NCI-H524 (cell line): ENCODE measurements at regions not wholly inside any gene's neighbourhood (a gene's known extent, or its start where the extent isn't known, plus 50 kb on each side); places are given as distances from the start of the nearest gene placed in this dataset.
"Not testable (repeated sequence)": the region's sequence is repeated elsewhere in the genome, so short reads cannot be mapped to it uniquely, and the experiment has no call there.

Source experiments
- DNase-seq, 2 experiments: peaks; one replicate each; lab custom pipeline; 2025; lab: John Stamatoyannopoulos, UW

DNA sequence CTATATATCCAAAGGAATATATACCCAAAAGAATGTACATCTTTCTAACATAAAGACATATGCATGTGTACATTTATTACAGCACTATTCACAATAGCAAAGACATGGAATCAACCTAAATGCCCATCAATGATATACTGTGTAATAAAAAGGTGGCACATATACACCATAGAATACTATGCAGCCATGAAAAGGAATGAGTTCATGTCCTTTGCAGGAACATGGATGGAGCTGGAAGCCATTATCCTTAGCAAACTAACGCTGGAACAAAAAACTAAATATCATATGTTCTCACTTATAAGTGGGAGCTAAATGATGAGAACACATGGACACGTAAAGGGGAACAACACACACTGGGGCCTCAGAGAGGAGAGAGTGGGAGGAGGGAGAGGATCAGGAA is 365.7 kb upstream of the FTMT start:
- not testable (repeated sequence) for DNase-seq

DNA sequence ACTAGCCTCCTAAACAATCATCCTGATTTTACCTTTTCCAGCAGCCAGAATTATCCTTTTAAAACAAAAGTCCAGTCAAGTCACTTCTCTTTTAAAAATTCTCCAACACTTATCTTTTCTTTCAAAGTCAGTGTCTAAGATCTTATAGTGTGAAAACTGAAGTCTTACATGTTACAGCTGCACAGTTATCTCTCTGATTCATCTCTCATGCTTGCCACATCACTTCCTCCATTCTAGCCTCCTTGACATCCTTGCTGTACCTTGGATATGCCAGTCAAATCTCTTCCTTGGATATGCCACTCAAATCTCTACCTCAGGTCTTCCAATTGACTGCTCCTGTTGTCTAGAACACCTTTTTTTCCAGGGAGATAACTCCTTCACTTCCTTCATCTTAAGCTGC is 361.7 kb upstream of the FTMT start:
- no peak for DNase-seq

DNA sequence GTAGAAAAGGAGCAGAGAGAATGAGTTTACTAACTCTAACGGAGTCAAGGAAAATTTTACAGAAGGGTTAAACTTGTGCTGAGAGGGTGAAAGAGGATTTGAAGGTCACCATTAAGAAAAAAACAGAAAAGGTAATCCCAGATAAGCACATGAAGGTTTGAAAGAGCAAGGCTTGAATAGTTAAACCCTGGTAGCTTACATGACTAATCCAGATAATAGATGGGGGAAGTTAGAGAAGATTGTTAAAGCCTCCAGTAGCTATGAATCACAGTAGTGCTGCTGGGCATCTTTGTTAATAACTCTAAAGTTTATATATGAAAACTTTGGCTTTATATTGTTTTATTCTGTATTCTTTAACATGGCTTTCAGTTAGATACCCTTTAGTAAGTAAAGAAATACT is 354.5 kb upstream of the FTMT start:
- DNase-seq, result peak in 1 of 2 experiments; percentile 17

DNA sequence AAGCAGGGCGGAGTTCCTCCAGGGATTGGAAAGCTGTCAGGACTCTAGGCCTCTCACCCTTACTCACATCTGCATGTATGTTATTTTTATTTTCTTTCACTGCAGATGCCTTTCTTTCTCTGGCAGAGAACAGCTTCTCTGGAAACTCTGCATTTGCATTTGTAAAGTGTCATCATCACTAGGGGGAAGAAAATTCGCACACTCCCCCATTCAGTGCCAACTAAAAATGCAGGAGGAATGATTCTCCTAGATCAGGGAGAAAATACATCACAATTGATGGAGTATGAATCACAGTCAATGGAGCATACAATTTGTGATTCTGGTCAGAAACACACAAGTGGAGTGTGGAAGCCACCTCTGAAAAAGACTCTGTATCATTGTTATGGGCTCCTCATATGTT is 351.4 kb upstream of the FTMT start:
- no peak for DNase-seq

DNA sequence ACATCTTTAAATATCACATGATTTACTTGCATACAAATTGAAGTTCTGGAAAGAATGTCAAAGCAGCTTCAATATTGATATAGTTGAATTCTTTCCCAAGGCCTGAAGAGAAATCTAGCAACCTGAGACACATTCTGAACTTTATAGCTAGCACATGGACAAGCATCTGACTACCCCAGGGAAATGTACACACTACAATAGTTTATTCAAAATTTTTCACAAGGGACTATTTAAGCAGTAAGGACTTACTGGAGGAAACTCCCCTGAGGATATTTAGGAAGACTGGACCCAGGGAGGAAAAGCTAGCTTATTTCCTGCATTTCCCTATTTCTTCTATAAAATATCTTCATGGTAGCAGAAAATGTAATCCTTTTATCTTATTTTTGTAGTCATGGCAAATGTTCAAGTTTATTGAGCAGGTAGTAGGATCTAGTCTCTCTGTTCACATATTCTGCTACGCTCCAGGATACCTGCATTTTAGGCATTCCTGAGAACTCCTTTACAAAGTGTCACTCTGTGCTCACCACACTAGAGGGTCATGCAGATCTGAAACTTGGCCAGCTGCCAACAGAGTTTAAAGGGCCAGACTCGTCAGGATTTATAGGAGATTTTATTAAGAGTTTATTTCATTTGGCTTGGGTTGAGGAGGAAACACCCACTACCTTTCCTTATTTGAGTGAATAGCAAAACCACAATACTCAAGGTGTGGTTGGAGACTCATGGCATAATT is 348.4 kb upstream of the FTMT start:
- peak; percentile 32 to 63 for DNase-seq

DNA sequence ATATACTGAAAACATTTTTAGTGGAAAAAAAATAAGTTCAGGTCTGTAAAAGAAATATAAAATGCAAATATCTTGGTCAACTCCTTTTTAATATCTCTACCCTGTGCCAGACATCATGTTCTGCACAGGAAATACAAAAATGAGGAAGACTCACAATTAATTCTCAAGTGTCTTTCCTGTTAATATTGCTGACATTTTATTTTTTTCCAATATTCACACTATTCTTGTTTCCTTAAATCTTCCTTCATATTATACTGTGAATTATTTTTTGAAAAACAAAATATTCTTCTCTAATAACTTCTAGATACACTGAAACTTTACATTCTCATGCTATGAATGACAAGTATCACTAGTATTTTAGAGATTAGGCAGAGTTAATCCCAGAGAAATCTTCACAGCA is 334.7 kb upstream of the FTMT start:
- no peak for DNase-seq

DNA sequence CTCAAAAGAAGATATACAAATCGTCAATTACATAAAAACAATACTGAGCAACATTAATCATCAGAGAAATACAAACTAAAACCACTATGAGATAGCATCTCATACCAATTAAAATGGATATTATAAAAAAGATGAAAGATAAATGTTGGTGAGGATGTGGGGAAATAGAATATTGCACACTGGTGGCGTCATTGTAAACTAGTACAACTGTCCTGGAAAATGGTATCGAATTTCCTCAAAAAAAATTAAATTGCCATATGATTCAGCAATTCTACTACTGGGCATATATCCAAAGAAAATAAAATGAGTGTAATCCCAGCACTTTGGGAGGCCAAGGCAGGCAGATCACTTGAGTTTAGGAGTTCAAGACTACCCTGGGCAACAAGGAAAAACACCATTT is 326.0 kb upstream of the FTMT start:
- no peak for DNase-seq

DNA sequence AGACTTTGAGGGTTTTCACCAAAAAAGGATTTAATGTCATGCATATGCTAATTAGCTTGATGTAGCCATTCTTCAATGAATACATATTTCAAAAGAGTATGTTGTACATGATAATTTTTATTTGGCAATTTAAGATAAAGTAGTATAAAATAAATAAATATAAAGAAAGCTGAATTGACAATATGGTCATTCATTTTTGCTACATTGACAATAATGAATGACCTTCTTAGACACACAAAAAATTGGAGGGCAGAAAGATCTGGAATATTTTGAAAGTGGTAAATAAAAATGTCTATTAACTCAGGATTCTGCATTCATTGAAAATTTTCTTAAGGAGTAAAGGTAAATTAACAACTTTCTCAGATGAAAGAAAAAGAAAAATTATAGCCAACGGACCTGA is 324.8 kb upstream of the FTMT start:
- DNase-seq, result no peak

DNA sequence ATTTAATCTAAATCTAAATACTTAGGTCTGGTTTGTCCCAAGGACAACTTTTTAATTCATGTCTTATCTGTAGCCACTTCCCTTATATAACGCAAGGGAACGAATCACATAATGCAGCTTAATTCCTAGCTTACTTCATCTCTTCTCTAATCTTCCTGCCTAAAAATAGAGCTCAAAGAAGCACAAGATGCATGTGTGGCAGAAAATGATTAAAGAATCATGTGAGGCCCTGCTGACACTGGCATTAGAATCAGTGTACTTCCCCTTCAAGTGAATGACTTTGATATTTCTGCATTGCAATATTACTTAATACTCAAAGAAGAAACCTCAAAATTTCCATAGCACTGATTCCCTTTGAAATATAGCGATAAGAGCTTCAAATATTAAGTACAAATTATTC is 317.9 kb upstream of the FTMT start:
- no peak for DNase-seq

DNA sequence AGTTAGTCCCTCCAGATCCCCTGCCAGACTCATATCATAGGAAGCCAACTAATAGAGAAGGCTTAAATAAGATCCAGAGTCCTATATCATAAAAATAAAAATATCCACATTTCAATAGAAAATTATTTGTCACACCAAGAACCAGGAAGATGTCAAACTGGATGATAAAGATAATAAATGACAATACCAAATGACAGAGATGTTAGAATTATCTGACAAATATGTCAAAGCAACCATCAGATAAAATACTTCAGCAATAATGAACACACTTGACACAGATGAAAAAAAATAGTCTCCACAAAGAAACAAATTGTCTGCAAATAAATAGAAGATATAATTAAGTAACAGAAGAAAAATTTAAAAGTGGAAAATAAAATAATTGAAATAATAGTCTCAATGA is 300.7 kb upstream of the FTMT start:
- no peak for DNase-seq

DNA sequence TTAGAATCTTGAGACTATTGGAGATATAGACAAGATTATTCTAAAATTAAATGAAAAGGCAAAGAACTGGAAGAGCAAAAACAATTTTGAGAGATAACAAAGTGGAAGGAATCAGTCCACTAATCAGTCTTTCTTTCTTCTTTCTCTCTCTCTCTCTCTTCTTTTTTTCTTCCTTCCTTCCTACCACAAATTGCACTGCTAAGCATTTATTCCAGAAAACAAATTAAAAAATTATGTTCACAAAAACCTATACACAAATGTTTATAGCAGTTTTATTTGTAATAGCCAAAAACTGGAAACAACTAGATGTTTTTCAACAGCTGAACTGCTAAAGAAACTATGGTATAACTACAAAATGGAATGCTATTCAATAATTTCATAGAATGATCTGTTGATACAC is 291.9 kb upstream of the FTMT start:
- DNase-seq, result no peak

DNA sequence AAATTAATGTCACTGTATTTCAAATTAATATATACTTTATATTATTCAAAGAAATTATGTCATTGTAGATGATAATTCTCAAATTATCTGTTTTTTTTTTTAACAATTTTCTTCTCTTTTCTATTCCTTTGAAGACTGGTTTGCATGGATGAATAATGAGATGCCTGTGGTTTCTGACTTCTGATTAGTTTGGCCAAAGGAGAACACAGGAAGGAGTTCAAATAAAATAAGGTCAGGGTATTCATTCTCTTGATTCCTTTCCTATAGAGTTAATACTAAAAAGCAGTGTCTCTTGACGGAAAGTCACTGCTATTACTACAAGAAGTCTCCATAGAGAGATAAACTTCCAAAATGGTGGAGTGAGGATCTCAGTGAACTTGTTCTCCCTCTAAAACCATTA is 279.6 kb upstream of the FTMT start:
- DNase-seq, result no peak

DNA sequence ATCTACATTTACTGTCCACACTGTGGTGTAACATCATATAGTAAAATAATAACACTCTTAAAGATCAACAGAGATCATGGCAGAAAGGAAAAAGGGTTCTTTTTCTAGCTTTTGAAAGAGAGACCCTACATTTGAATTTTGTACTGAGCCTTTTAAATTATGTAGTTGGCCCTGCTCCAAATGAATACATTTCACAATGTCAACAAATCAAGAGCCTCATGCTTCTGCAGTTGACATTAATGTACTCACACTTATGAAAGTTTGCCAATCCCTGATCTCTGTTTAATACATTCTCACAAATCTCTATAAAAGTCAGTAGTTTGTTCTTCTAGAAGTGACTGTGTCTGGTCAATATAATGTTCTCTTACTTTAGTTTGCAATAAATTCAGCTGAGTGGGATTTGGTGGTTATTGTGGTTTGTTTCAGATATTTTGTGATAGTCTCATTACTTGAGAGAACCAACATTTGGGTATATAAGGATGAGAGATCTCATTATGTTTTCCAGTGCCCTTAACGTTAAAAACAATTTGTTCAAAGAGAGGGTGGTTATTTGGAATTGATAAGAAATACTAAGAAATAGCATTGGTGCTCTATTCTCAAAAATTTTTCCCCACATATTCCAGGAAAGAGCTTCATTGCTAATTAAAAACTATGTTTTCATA is 277.8 kb upstream of the FTMT start:
- no peak for DNase-seq

DNA sequence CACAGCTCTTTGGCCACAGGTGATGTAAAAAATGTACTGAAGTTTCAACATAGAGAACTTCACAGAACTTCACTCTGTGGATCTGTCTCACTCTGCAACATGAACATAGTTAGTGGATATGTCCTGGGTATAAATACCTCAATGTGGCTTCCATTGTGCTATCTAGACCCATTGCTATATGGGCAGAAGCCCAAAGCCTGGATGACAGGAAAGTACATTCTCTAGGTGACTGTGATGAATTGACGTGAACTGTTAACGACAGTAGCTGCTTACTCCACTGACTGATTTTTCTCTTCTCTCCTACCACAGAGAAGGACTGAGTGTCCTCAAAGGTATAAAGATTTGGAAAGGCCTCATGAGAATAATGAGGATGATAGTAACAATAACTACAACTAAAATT is 270.1 kb upstream of the FTMT start:
- no peak for DNase-seq

DNA sequence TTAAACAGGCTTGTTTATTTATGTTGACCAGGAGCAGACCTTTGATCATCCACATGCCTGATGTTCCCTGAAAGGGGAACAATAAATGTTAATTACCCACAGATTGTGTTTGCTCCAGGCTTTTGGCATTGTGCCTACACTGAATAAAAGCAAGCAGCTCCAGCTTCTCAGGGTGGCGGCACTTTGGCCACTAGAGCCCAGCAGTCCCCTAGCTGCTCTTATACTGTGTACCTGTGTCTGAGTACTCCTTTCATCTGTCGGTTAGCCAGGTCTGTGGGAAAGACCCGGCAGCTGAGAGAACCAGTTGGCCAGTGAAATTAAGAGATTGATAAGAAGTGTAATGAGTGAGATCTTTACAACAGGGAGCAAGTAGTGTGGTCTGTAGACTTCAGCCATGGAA is 254.8 kb upstream of the FTMT start:
- no peak for DNase-seq

DNA sequence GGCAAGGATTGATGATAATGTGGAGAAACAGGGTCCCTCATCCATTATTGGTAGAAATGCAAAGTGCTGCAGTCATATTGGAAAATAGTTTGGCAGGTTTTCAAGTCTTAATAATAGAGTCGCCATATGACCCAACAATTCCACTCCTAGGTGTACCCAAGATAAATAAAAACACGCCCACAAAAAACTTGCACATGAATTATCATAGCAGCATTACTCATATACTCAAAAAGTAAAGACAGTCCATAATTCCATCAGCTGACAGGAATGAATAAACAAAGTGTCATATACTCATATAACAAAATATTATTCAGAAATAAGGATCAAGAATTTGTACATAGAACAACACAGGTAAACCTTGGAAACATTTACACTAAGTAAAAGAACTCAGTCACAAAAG is 242.9 kb upstream of the FTMT start:
- DNase-seq, result no peak

DNA sequence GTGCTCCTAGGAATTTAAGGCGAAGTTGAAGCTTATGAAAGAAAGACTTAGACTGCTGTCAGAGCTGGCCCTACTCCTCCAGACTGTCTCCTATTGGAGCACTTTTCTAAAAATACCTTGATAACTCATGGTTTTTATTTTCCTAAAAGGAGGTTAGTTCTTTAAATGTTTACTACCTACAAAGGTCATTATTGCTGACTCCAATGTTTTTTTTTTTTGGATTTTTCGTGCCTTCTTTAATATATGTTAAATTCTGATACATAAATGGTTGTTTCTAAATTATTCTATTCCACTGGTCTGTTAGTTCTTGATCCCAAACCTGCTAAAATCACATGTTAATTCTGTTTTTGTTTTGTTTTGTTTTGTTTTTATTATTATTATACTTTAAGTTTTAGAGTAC is 227.6 kb upstream of the FTMT start:
- DNase-seq, result no peak

DNA sequence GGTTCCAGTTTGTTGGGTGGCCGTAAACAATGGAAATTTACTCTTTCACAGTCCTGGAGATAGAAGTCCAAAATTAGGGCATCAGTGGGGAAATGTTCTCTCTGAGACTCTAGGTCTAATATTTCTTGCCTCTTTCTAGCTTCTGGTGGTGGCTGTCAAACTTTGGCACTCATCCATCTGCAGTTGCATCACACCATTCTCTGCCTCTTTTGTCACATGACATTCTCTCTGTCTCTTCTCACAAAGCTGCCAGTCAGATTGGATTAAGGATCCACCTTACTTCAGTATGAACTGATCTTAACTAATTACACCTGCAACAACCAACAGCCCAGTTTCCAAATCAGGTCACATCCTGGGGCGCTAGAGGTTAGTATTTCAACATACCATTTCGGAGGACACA is 222.9 kb upstream of the FTMT start:
- no peak for DNase-seq

DNA sequence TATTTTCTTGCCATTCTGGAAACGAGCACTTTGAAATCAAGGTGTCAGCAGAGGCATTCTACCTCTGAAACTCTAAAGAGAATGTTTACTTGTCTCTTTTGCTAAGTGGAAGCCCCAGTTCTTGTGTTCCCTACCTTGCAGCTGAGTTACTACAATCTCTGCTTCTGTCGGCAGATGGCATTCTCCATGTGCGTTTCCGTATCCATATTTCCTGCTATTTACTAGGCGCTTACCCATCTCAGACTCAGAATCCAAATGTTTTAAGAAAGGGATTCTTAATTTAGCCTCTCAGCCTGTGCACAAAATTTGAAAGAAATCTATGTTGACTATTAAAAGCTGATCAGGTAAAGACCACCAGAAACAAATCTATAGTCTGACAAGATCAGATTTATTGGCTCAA is 221.3 kb upstream of the FTMT start:
- DNase-seq, result peak; percentile 7 to 25

DNA sequence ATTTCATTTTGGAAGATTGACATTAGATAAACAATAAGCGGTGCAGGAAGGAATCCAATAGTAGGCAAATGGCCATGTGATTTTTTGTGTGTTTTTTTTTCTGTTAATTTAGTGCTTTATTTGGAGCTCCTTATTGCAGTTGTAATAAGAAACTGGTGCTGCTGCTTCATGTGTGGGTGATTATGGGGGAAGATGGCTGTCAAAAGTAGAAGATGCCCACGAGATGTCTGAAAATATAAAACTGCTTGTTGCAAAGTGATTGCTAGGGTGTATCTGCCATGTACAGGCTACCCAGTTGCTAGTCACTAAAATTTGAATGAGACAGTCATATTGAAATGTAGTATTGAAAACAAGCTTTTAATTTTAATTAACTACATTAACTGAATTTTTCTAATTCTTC is 216.7 kb upstream of the FTMT start:
- DNase-seq, result no peak

DNA sequence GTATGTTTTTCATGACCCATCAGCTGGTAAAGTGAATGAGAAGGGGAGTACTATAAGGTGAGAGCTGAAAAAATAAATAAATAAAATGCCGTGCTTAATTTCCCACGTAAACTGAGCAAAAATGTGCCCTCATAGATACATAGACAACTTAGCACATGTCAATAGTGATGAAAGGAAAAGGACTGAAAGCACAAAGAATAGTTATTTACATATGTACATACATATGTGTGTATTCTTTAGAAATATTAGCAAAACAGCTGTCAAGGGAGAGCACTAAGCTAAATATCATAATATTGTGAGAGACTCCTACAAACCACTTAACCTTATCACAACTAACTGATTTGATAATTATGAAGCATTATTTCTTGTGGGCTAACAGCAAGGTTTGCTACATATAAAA is 213.6 kb upstream of the FTMT start:
- no peak for DNase-seq

DNA sequence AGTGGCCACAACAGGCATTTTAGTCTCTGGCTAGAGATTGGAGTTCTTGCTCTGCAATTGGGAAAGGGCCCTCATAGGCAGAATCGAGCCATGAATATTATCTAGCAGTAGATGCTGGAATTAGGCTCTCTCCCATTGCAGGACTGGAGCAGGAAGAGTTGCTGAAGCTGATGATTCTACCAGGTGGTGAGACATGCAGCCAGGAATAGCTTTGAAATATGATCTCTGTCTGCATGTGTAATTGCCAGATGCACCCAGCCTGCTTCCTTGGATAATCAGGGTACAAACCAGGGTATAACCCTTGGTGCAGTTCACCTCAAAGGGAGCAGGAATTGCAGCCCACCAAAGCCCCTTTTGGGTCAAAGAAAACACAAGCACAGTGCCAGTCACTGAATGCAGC is 211.4 kb upstream of the FTMT start:
- peak; percentile 8 to 67 for DNase-seq

DNA sequence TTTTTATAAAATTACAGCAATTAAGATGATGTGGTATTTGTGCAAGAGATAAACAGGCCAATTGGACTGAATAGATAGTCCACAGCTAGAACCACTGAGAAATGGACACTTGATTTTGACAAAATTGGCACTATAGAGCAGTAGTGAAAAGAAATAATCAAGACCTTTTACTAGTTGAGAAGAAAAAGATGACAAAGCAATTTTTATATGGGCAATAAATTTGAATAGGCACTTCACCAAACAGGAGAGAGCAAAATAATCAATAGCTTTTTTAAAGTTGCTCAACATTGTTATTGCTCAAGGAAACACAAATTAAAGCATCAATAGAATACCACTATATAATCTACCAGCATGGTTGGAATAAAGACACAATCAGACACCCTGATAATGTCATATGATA is 193.5 kb upstream of the FTMT start:
- DNase-seq, result no peak

DNA sequence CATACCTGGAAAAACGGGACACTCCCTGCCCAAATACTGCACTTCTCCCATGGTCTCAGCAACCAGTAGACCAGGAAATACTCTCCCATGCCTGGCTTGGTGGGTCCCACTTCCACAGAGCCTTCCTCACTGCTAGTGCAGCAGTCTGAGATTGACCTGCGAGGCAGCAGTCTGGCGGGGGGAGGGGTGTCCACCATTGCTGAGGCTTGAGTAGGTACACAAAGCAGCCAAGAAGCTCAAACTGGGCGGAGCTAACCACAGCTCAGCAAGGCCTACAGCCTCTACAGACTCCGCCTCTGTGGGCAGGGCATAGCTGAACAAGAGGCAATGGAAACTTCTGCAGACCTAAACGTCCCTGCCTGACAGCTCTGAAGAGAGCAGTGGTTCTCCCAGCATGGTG is 191.5 kb upstream of the FTMT start:
- DNase-seq, result no peak
